Right lobe of liver (tissue), 6 donors: ENCODE measurements at regions not wholly inside any gene's neighbourhood (a gene's known extent, or its start where the extent isn't known, plus 50 kb on each side); places are given as distances from the start of the nearest gene placed in this dataset.

ENCODE experiments used
- ATAC-seq, 4 donors: fragments of 200-7000 bp; cut with Tn5 transposase; one replicate each; pipeline ENCODE4 v1.9.1; 2020; ENCODE audit warnings: mild to moderate bottlenecking in 4 of 4, moderate library complexity in 4 of 4
- DNase-seq, 3 donors: peaks; one replicate each; pipeline ENCODE4 v3.0.0-alpha.2; 2020
- H3K27ac ChIP-seq, 3 donors: fragments of 200-600 bp; one replicate each; pipeline ENCODE4 v1.8.0; 2022
- H3K27me3 ChIP-seq, 2 donors: fragments of 200-600 bp; one replicate each; pipeline ENCODE4 v1.8.0; 2022
- H3K36me3 ChIP-seq, 4 donors: fragments of 200-600 bp; sonication (generic) in 1 of 4; one replicate each; pipeline versions ENCODE4 v1.5.1 to v1.8.0; 2017 to 2022; ENCODE audit warnings: control low read depth in 1 of 4
- H3K4me1 ChIP-seq, 4 donors: fragments of 200-600 bp; sonication (generic) in 1 of 4; one replicate each; pipeline versions ENCODE4 v1.5.1 to v1.8.0; 2017 to 2022; ENCODE audit warnings: control low read depth in 1 of 4
- H3K4me3 ChIP-seq, 3 donors: fragments of 200-600 bp; one replicate each; pipeline ENCODE4 v1.8.0; 2022
- H3K9me3 ChIP-seq, 4 donors: fragments of 200-600 bp; sonication (generic) in 1 of 4; one replicate each; pipeline versions ENCODE4 v1.5.1 to v1.8.0; 2017 to 2022; ENCODE audit warnings: control low read depth in 1 of 4
- CTCF ChIP-seq, 4 donors: fragments of 200-600 bp in 3 of 4; fragments of 450-650 bp in 1 of 4; IDR thresholded peaks; one replicate each; pipeline versions ENCODE4 v1.5.1 to v1.8.0; 2016 to 2022; ENCODE audit warnings: antibody characterized with exemption in 4 of 4, mild to moderate bottlenecking in 2 of 4
- POLR2A ChIP-seq: fragments of 450-650 bp; IDR thresholded peaks from one replicate; pipeline ENCODE4 v1.6.1; 2017; ENCODE audit warnings: antibody characterized with exemption, mild to moderate bottlenecking
- WGBS: methylation state at CpG from one replicate; pipeline ENCODE4 v1.1.6; 2018; ENCODE audit warnings: low coverage, low lambda C conversion rate; ENCODE audit not compliant: insufficient coverage; ENCODE audit errors: missing lambda C conversion rate; 5-methylcytosine and 5-hydroxymethylcytosine counted together
- intact Hi-C, 2 donors: fragments of 100-400 bp; cut with DNase I; formaldehyde crosslinking; loops; one replicate each; pipeline versions ENCODE4 v1.11.2 to v1.14.1; 2022
- donor health status: DM: no; HTN: yes; CAD: no.
- donor health status: DM: no; HTN: no; CAD: no.
- donor health status: DM: no; HTN: no; CAD: no.
- donor health status: DM: no; HTN: yes; CAD: no.
- donor health status: DM: no; HTN: yes; CAD: no.

GRCh38 chr1:172894349-172895049 is 156.2 kb downstream of the TNFSF18 start:
- Histone ChIP-seq H3K4me1 (no peaks in the 10 kb centered on the region), H3K36me3 (no peaks in the 10 kb centered on the region), H3K4me3 (no peak overlapping the region), H3K9me3 (no peaks in the 10 kb centered on the region), H3K27ac (no peak overlapping the region), H3K27me3 (no peaks in the 10 kb centered on the region)
- intact Hi-C loops, result no loop called here
- no peak for DNase-seq
- TF ChIP-seq POLR2A, result no peak
- no peak for ATAC-seq
- 64% methylated on average over 8 of the region's 8 CpGs for WGBS

DNA sequence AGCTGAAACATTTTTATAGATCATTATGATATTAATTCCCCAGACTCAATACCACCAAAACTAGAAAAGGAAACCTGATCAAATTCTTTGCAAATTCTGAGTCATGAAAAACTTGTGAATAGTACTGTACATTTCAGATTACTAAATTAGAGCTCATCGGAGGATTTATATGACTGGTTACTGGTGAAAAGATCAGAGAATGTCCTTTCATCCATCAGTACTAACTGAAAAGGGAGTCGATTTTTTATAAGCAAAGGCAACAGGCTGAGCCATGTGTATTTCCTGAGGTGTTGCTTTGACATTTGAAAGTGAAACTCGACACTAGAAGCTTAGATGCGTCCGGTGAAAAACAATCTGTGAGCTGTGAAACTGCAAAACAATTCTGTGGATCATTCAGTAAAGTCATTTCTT is 155.7 kb downstream of the TNFSF18 start:
- Histone ChIP-seq H3K27ac (no peak overlapping the region), H3K4me1 (no peaks in the 10 kb centered on the region)
- peak; percentile 50 to 75 (median 68) for ATAC-seq

DNA sequence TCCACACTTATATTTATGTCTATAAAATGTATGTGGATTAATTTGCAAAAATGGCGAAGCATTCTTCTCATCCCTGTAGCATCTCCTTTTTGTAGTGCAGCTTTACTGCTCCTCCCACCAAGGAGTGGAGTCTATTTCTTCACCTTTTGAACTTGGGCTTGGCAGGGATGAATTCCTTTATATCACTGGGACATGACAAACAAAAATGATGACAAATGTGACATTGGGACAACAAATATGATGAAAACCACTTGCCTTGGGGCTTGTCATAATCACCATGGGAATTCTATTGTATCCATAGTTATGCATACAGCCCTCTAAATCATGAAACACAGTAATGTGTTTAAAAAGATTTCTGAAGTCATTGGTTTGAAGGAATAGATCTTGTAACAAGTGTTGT is 155.0 kb downstream of the TNFSF18 start:
- H3K27me3 ChIP-seq, result no peaks in the 10 kb centered on the region
- no peak overlapping the region for H3K4me3 ChIP-seq
- intact Hi-C loops, result no loop called here
- H3K36me3 ChIP-seq, result no peaks in the 10 kb centered on the region
- 90% methylated on average over 1 of the region's 1 CpG for WGBS
- no peak for ATAC-seq
- TF ChIP-seq CTCF (IDR thresholded peaks at IDR 0.05) (no peak), POLR2A (no peak)
- no peak overlapping the region for H3K27ac ChIP-seq
- H3K4me1 ChIP-seq, result no peaks in the 10 kb centered on the region
- H3K9me3 ChIP-seq, result no peaks in the 10 kb centered on the region
- DNase-seq, result no peak

More for the DNA sequence above, 155.7 kb downstream of the TNFSF18 start:
- intact Hi-C loops, result no loop called here
- Histone ChIP-seq H3K36me3 (no peaks in the 10 kb centered on the region), H3K4me3 (no peak overlapping the region), H3K27me3 (no peaks in the 10 kb centered on the region), H3K9me3 (no peaks in the 10 kb centered on the region)
- TF ChIP-seq POLR2A, result no peak
- TF ChIP-seq CTCF (IDR thresholded peaks at IDR 0.05), result no peak
- no peak for DNase-seq
- 18% methylated on average over 5 of the region's 5 CpGs for WGBS

GRCh38 chr1:172897738-172898137 is 153.0 kb downstream of the TNFSF18 start:
- TF ChIP-seq CTCF (IDR thresholded peaks at IDR 0.05) (no peak), POLR2A (no peak)
- no peaks in the 10 kb centered on the region for H3K4me1 ChIP-seq
- no peaks in the 10 kb centered on the region for H3K9me3 ChIP-seq
- no peak overlapping the region for H3K27ac ChIP-seq
- no peak for ATAC-seq
- no peaks in the 10 kb centered on the region for H3K36me3 ChIP-seq
- no peak for DNase-seq
- H3K27me3 ChIP-seq, result no peaks in the 10 kb centered on the region
- intact Hi-C loops, result no loop called here
- WGBS, result 90% methylated on average over 2 of the region's 2 CpGs
- H3K4me3 ChIP-seq, result no peak overlapping the region

GRCh38 chr1:172898866-172899265 is 151.9 kb downstream of the TNFSF18 start:
- 83% methylated on average over 3 of the region's 3 CpGs for WGBS
- intact Hi-C loops, result no loop called here
- H3K27me3 ChIP-seq, result no peaks in the 10 kb centered on the region

More at GRCh38 chr1:172898866-172899265, 151.9 kb downstream of the TNFSF18 start:
- ATAC-seq, result no peak
- no peaks in the 10 kb centered on the region for H3K9me3 ChIP-seq
- no peak for DNase-seq
- H3K4me1 ChIP-seq, result no peaks in the 10 kb centered on the region
- H3K27ac ChIP-seq, result no peak overlapping the region
- TF ChIP-seq CTCF (IDR thresholded peaks at IDR 0.05) (no peak), POLR2A (no peak)
- no peak overlapping the region for H3K4me3 ChIP-seq
- no peaks in the 10 kb centered on the region for H3K36me3 ChIP-seq
